OCI-LY7 (cell line): ENCODE measurements at regions not wholly inside any gene's neighbourhood (a gene's known extent, or its start where the extent isn't known, plus 50 kb on each side); places are given as distances from the start of the nearest gene placed in this dataset.

Source experiments
- BruUV-seq: library from RNA; stranded (reverse); fragments of 400-500 nt; replicated peaks from 2 replicates; lab custom pipeline; 2021; lab: Mats Ljungman, UMichigan
- CTCF ChIA-PET: fragments of 300-600 bp; sonication (Branson Sonifier 250); formaldehyde crosslinking; loops from one replicate; lab custom pipeline; 2022; ENCODE audit warnings: antibody characterized with exemption; ENCODE audit not compliant: unreplicated experiment; lab: Charles Lee
- POLR2A ChIA-PET: fragments of 300-600 bp; sonication (Branson Sonifier 250); formaldehyde crosslinking; loops from one replicate; lab custom pipeline; 2022; ENCODE audit warnings: antibody characterized with exemption; lab: Charles Lee
- DNase-seq: peaks from one replicate; pipeline ENCODE4 v3.0.0-alpha.2; 2015; ENCODE audit warnings: low spot score
- H2AFZ ChIP-seq: fragments of 200-600 bp; sonication (generic), shearing (Covaris generic); 2 replicates; pipeline ENCODE4 v1.6.1; 2014; ENCODE audit warnings: mild to moderate bottlenecking, antibody characterized with exemption, low read length, moderate library complexity
- H3K27ac ChIP-seq: fragments of 200-600 bp; sonication (generic); 2 replicates; pipeline ENCODE4 v1.5.1; 2014; ENCODE audit warnings: mixed run types, low read depth, mild to moderate bottlenecking, moderate library complexity, low read length, inconsistent platforms; ENCODE audit not compliant: poor library complexity, severe bottlenecking
- H3K36me3 ChIP-seq: fragments of 200-600 bp; sonication (generic); 2 replicates; pipeline ENCODE4 v1.6.1; 2014; ENCODE audit warnings: mild to moderate bottlenecking, antibody characterized with exemption, low read length, moderate library complexity, mixed read lengths; ENCODE audit not compliant: insufficient read depth
- H3K4me1 ChIP-seq: fragments of 200-600 bp; sonication (generic); 2 replicates; pipeline ENCODE4 v1.5.1; 2014; ENCODE audit warnings: mild to moderate bottlenecking, low read length; ENCODE audit not compliant: insufficient read depth, poor library complexity, severe bottlenecking
- H3K4me2 ChIP-seq: fragments of 200-600 bp; sonication (generic); 2 replicates; pipeline ENCODE4 v1.6.1; 2014; ENCODE audit warnings: mild to moderate bottlenecking, low read length
- H3K4me3 ChIP-seq: fragments of 200-600 bp; sonication (generic); 2 replicates; pipeline ENCODE4 v1.5.1; 2014; ENCODE audit warnings: mild to moderate bottlenecking, low read depth, low read length; ENCODE audit not compliant: poor library complexity, severe bottlenecking
- H3K79me2 ChIP-seq: fragments of 200-600 bp; sonication (generic); 2 replicates; pipeline ENCODE4 v1.6.1; 2016; ENCODE audit warnings: low read depth, mild to moderate bottlenecking, low read length, moderate library complexity, mixed read lengths; ENCODE audit not compliant: insufficient read depth
- H3K9me2 ChIP-seq: fragments of 200-600 bp; sonication (generic); 2 replicates; pipeline ENCODE4 v1.6.1; 2016; ENCODE audit warnings: mild to moderate bottlenecking, low read length, mixed read lengths; ENCODE audit not compliant: insufficient read depth
- H3K9me3 ChIP-seq: fragments of 200-600 bp; sonication (generic); 2 replicates; pipeline ENCODE4 v1.6.1; 2014; ENCODE audit warnings: mild to moderate bottlenecking, mixed run types, low read length, mixed read lengths
- H4K20me1 ChIP-seq: fragments of 200-600 bp; sonication (generic); 2 replicates; pipeline ENCODE4 v1.6.1; 2014; ENCODE audit warnings: mild to moderate bottlenecking, antibody characterized with exemption, low read length, moderate library complexity, mixed read lengths; ENCODE audit not compliant: insufficient read depth
- EZH2phosphoT487 ChIP-seq: fragments of 200-600 bp; sonication (generic); IDR thresholded peaks from 2 replicates; pipeline ENCODE4 v1.6.1; 2018; ENCODE audit warnings: low read depth, borderline replicate concordance, mild to moderate bottlenecking, mixed run types, antibody characterized with exemption, low read length, moderate library complexity, mixed read lengths
- intact Hi-C: fragments of 100-400 bp; cut with micrococcal nuclease; formaldehyde crosslinking; loops from one replicate; pipeline ENCODE4 v1.10.0; 2022; ENCODE audit not compliant: unreplicated experiment
- TF ChIP-seq, protein P1 (sequence below): fragments of 200-600 bp; sonication (generic); conservative IDR thresholded peaks from 2 replicates; pipeline ENCODE4 v1.5.1; 2014; ENCODE audit warnings: mild to moderate bottlenecking, antibody characterized with exemption, low read length, moderate library complexity, mixed read lengths

DNA sequence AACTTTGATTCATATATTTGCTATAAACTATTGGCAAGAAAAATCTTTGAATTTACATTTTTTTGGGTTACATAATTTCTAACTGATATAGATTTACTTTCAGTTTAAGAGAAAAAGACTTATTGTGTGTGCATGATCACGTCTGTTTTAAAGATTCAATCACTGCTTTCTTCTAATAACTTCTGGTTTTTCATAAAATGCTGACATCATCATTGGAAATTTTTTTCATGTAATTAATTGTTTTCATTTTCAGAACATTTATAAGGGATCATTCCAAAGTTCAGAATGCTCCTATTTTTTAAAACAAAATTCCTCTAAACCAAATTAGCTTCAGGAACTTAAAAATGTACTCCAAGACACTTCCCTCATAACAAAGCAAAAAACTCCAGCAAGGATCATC lies 500.7 kb upstream of the GBE1 start:
- Histone ChIP-seq H2AFZ (no peak overlapping the region), H3K4me1 (no peaks in the 10 kb centered on the region), H4K20me1 (no peaks in the 10 kb centered on the region), H3K36me3 (no peaks in the 10 kb centered on the region), H3K4me2 (no peak overlapping the region), H3K9me3 (no peaks in the 10 kb centered on the region), H3K4me3 (no peak overlapping the region), H3K79me2 (no peaks in the 10 kb centered on the region), H3K9me2 (no peaks in the 10 kb centered on the region), H3K27ac (no peak overlapping the region)
- no peak for DNase-seq
- TF ChIP-seq, protein P1, sequence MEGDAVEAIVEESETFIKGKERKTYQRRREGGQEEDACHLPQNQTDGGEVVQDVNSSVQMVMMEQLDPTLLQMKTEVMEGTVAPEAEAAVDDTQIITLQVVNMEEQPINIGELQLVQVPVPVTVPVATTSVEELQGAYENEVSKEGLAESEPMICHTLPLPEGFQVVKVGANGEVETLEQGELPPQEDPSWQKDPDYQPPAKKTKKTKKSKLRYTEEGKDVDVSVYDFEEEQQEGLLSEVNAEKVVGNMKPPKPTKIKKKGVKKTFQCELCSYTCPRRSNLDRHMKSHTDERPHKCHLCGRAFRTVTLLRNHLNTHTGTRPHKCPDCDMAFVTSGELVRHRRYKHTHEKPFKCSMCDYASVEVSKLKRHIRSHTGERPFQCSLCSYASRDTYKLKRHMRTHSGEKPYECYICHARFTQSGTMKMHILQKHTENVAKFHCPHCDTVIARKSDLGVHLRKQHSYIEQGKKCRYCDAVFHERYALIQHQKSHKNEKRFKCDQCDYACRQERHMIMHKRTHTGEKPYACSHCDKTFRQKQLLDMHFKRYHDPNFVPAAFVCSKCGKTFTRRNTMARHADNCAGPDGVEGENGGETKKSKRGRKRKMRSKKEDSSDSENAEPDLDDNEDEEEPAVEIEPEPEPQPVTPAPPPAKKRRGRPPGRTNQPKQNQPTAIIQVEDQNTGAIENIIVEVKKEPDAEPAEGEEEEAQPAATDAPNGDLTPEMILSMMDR: no peak
- no peak for TF ChIP-seq EZH2phosphoT487
- no TSS peak for BruUV-seq
- ChIA-PET CTCF (no interaction called here), POLR2A (no interaction called here)
- intact Hi-C loops: no loop called here

GRCh38 chr3:82261637-82262036 lies 500.2 kb upstream of the GBE1 start:
- Histone ChIP-seq H3K4me1 (no peaks in the 10 kb centered on the region), H2AFZ (no peak overlapping the region), H3K27ac (no peak overlapping the region), H3K4me2 (no peak overlapping the region), H3K4me3 (no peak overlapping the region), H3K9me3 (no peaks in the 10 kb centered on the region), H4K20me1 (no peaks in the 10 kb centered on the region), H3K9me2 (no peaks in the 10 kb centered on the region), H3K79me2 (no peaks in the 10 kb centered on the region), H3K36me3 (no peaks in the 10 kb centered on the region)
- TF ChIP-seq, protein P1: no peak
- TF ChIP-seq EZH2phosphoT487: no peak
- intact Hi-C loops: no loop called here
- BruUV-seq: no TSS peak
- ChIA-PET CTCF (no interaction called here), POLR2A (no interaction called here)
- no peak for DNase-seq

GRCh38 chr3:82261013-82261412 lies 499.6 kb upstream of the GBE1 start:
- DNase-seq: no peak
- Histone ChIP-seq H3K36me3 (no peaks in the 10 kb centered on the region), H3K9me2 (no peaks in the 10 kb centered on the region), H3K4me2 (no peak overlapping the region), H3K27ac (no peak overlapping the region), H3K4me1 (no peaks in the 10 kb centered on the region), H3K4me3 (no peak overlapping the region), H3K9me3 (no peaks in the 10 kb centered on the region), H4K20me1 (no peaks in the 10 kb centered on the region), H2AFZ (no peak overlapping the region), H3K79me2 (no peaks in the 10 kb centered on the region)
- CTCF ChIA-PET: no interaction called here
- TF ChIP-seq, protein P1: no peak
- no peak for TF ChIP-seq EZH2phosphoT487
- intact Hi-C loops: no loop called here
- POLR2A ChIA-PET: no interaction called here
- no TSS peak for BruUV-seq
